Stimulated activated CD4-positive, alpha-beta T cell treated with anti-CD3 and anti-CD28 coated beads, Interleukin-15, amount 100 ng/mL, for 48 hours (primary cell): ENCODE measurements at regions not wholly inside any gene's neighbourhood (a gene's known extent, or its start where the extent isn't known, plus 50 kb on each side); places are given as distances from the start of the nearest gene placed in this dataset.

Source experiments
- DNase-seq, 2 donors: peaks; one replicate each; pipeline ENCODE4 v3.0.0-alpha.2; 2020; ENCODE audit warnings: low read depth in 2 of 2

GRCh38 chr10:31606841-31607240 lies 287.8 kb downstream of the ZEB1 start:
- no peak for DNase-seq

DNA sequence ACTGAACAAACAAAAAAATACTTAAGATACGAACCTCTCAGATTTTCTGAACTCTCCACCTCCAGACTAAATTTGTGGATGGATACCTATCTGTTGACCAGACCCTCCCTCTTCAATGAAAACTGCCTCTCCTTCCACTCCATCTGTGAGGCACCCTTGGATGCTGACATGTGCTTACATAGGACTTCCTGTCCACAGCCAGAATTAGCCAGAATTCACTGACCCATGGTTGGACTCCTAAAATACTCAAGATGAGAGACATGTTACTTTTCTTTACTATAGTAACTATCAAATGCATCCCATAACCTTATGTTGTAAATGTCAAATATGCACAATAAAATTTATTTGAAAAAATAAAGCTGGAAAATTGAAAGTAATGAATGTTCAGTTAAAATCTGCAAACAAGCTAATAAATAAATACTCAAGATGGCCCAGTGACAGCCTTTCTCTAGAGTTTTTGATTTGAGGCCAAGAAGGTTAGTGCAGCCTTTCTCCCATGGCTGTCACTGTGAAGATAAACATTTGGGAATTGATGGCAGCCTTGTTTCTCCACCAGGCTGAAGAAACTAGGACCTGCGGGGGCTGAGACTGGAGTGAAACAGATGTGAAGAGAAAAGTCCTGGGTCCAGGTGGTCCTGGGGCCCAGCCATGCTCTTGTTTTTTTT lies 287.0 kb downstream of the ZEB1 start:
- DNase-seq = no peak

DNA sequence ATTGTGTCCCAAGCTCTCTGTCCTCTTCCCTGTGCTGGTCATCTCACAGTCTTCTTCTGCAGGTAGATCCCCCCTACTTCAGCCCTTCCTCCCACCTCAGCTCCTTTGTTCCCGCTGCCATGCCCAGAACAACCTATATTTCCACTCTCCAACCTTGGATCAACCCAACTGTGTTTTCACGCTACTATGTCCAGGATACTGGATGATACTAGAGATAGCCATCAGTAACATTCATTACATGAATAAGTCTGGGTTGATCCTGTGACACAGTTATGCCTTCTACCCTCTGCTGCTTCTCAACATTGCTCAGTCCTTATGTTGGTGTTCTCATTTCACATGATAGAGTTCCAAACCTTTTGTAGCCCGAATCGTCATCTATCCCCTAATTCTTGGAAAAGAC lies 286.4 kb downstream of the ZEB1 start:
- no peak for DNase-seq

GRCh38 chr10:31604646-31605170 lies 285.7 kb downstream of the ZEB1 start:
- no peak for DNase-seq

DNA sequence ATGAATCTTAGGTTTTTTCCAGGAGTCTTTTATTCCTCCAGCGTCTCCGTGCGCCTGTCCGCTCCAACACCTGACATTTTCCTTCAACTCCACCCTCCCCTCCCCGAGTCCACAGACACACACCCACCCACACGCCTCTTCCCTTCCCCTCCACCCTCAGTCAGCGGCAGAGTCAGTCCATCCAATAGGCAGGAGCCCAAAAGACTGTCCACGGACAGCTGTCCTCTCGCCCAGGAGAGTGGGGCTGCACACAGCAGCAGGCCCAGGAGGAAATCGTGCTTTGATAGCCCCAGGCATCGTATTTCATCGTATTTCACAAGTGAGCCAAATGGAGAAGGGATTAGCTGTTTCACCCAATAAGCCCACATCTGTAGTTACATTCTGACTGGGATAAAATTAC lies 285.1 kb downstream of the ZEB1 start:
- DNase-seq = no peak

GRCh38 chr10:31603235-31604087 lies 284.4 kb downstream of the ZEB1 start:
- peak; percentile 80 to 90 for DNase-seq

- no peak for DNase-seq
These were observed 283.7 kb downstream of the ZEB1 start for GRCh38 chr10:31602541-31603234.

DNA sequence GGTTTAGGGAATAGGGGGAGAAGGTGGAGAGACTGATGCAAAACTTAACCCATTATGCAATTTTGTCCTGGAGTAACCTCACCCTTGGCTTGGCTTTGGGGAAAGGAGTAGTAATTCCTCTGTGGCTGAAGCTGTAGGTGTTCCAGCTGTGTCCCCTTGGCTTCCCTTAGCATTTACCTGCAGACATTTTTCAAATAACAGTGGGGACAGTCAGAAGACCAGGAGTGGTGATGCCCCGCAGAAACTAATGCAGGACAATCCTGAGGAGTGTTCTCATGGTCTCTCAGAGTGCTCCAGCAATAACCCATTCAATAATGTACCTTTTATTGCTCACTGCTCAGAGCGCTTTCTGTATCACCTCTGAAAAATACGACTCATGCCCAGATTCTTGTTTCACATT lies 282.1 kb downstream of the ZEB1 start:
- no peak for DNase-seq

DNA sequence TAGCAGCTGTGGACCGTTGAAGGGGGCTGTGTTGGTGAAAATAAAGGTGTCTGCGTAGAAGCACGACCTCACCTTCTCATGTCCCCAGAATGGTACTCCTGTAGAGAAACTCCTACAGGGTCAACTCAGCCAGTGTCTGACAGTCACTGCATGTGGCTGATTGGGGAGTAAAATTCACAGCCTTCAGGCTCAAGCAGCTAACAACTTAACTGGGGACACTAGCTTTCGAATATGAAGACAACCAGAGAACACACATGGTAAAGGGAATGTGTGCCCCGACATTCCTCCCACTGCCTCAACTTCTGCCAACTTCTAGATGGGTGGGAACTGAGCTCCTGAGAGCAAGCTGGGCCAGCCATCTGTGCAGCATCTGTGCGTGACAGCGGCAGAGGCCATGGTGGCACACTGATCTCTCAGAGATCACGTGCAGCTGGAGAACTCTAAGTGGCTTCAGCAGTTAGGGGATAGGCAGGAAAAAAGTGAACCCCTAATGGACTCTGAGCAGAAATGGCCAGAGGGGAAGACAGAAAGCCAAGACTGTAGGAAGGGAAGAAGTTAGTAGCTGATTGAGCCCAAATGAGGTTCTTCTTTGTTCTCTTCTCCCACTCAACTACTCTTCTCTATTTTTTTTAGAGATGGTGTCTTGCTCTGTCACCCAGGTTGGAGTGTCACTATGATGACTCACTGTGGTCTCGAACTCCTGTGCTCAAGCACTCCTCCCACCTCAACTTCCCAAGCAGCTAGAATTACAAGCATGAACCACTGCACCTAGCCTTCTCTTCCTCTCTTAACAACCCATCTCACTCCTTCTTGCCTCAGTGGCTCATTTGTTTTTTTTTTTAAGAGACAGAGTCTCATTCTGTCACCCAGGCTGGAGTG lies 280.8 kb downstream of the ZEB1 start:
- DNase-seq = no peak

- no peak for DNase-seq
These were observed 277.7 kb downstream of the ZEB1 start for GRCh38 chr10:31596765-31597164.

GRCh38 chr10:31595992-31596391 lies 277.0 kb downstream of the ZEB1 start:
- DNase-seq = no peak

- DNase-seq = no peak
These were observed 275.4 kb downstream of the ZEB1 start for GRCh38 chr10:31594347-31594873.

GRCh38 chr10:31593124-31593523 lies 274.1 kb downstream of the ZEB1 start:
- DNase-seq = no peak

DNA sequence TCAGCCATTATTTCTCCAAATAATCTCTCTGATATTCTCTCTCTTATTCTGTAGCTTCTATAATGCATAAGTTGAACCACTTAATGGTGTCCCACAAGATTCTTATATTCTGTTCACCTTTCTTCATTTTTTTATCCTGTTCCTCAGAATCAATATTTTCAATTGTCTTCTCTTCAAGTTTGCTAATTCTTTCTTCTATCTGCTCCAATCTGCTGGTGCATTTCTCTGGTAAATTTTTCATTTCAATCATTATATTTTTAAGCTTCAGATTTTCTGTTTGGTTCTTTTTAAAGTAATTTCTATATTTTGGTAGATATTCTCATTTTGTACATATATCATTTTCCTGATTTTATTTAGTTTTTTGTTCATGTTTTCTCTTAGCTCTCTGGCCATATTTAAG lies 272.6 kb downstream of the ZEB1 start:
- DNase-seq = no peak

GRCh38 chr10:31590023-31590800 lies 271.2 kb downstream of the ZEB1 start:
- DNase-seq = no peak

- no peak for DNase-seq
These were observed 268.7 kb downstream of the ZEB1 start for GRCh38 chr10:31587691-31588090.

DNA sequence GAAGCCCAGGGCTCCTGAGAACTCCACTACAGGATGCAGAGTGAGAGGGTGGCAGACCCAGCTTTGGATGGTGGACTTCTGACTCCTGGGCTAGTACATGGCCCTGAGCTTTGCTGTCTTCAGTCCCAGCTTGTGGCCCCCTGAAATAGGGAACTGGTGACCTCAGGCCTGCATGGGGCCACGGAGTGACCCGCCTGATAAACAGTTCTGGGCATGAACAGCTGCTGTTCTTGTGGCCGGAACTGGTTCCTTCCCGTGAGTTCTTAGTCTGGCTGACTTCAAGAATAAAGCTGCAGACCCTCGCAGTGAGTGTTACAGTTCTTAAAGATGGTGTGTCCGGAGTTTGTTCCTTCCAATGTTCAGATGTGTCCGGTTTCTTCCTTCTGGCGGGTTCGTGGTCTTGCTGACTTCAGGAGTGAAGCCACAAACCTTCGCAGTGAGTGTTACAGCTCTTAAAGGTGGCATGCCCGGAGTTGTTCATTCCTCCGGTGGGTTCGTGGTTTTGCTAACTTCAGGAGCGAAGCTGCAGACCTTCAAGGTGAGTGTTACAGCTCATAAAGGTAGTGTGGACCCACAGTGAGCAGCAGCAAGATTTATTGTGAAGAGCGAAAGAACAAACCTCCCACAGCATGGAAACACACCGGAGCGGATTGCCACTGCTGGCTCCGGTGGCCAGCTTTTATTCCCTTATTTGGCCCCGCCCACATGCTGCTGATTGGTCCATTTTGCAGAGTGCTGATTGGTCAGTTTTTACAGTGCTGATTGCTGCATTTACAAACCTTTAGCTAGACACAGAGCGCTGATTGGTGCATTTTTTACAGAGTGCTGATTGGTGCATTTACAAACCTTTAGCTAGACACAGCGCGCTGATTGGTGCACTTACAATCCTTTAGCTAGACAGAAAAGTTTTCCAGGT lies 268.0 kb downstream of the ZEB1 start:
- no peak for DNase-seq

- DNase-seq = no peak
These were observed 265.9 kb downstream of the ZEB1 start for GRCh38 chr10:31584876-31585275.

DNA sequence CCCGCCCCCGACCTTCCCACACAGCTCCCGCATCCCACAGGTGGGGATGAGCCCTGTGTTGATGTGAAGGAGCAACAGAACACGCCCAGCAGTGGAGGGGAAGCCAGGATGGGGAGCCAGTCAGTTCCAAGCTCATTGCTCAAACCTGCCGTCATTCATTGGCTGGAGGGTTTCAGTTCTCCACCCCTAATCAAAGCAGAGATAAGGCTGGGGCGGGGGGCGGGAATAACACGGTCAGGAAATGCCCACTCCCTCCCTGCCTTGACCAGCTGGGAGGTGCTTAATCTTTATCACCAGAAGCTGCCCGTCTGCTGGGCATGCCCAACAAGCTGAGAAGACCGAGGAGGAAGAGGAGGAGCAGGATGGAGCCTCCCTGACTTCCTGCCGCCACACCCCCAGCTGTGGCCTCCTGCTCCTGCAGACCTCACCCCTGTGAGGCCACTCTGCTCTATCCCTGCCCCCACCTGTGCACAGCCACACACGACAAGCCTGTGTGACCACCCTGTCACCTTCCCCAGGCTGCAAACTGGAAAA lies 265.1 kb downstream of the ZEB1 start:
- DNase-seq = no peak
